Gastroesophageal sphincter (tissue), 4 donors: ENCODE measurements at regions not wholly inside any gene's neighbourhood (a gene's known extent, or its start where the extent isn't known, plus 50 kb on each side); places are given as distances from the start of the nearest gene placed in this dataset.

Source experiments
- ATAC-seq: fragments of 150-250 bp; one replicate; pipeline ENCODE4 v1.9.1; 2016; ENCODE audit warnings: mild to moderate bottlenecking, moderate library complexity
- H3K27ac ChIP-seq, 4 donors: fragments of 200-600 bp; sonication (generic) in 3 of 4; 1 replicate in 3 of 4; 2 replicates in 1 of 4; pipeline ENCODE4 v1.5.1; 2016 to 2019
- H3K27me3 ChIP-seq: fragments of 200-600 bp; sonication (generic); one replicate; pipeline ENCODE4 v1.5.1; 2019
- H3K36me3 ChIP-seq, 2 donors: fragments of 200-600 bp; sonication (generic); one replicate each; pipeline ENCODE4 v1.5.1; 2019; ENCODE audit warnings: control low read depth in 1 of 2
- H3K4me1 ChIP-seq, 3 donors: fragments of 200-600 bp; sonication (generic); 1 replicate in 2 of 3; 2 replicates in 1 of 3; pipeline ENCODE4 v1.5.1; 2016 to 2019; ENCODE audit warnings: control low read depth in 2 of 3
- H3K4me3 ChIP-seq, 2 donors: fragments of 200-600 bp; sonication (generic); one replicate each; pipeline ENCODE4 v1.5.1; 2019; ENCODE audit warnings: mild to moderate bottlenecking in 1 of 2, moderate library complexity in 1 of 2
- H3K9me3 ChIP-seq, 3 donors: fragments of 200-600 bp; sonication (generic); one replicate each; pipeline ENCODE4 v1.5.1; 2017 to 2019; ENCODE audit warnings: control low read depth in 2 of 3
- CTCF ChIP-seq, 4 experiments: fragments of 200-600 bp in 2 of 4; fragments of 450-650 bp in 2 of 4; sonication (generic) in 1 of 4; IDR thresholded peaks; one replicate each; pipeline ENCODE4 v1.5.1; 2017 to 2019; ENCODE audit warnings: antibody characterized with exemption in 4 of 4, mild to moderate bottlenecking in 2 of 4, moderate library complexity in 2 of 4
- EP300 ChIP-seq: sonication (generic); formaldehyde crosslinking; IDR thresholded peaks from one replicate; pipeline ENCODE4 v1.6.1; 2017; ENCODE audit warnings: antibody characterized with exemption, mild to moderate bottlenecking
- POLR2A ChIP-seq, 2 donors: fragments of 450-650 bp; IDR thresholded peaks; one replicate each; pipeline ENCODE4 v1.6.1; 2017; ENCODE audit warnings: antibody characterized with exemption in 2 of 2, mild to moderate bottlenecking in 2 of 2, moderate library complexity in 1 of 2
- POLR2AphosphoS5 ChIP-seq: sonication (generic); formaldehyde crosslinking; IDR thresholded peaks from one replicate; pipeline ENCODE4 v1.6.1; 2017; ENCODE audit warnings: antibody characterized with exemption
- WGBS, 2 donors: methylation state at CpG; one replicate each; pipeline ENCODE4 v1.1.5; 2018; ENCODE audit warnings: low coverage in 1 of 2; 5-methylcytosine and 5-hydroxymethylcytosine counted together

GRCh38 chr16:54361246-54361645 is 74.7 kb upstream of the IRX3 start:
- H3K36me3 ChIP-seq: no peaks in the 10 kb centered on the region

GRCh38 chr16:54360681-54361080 is 74.1 kb upstream of the IRX3 start:
- Histone ChIP-seq H3K9me3 (peaks cover 0 to 7% (median 0%) of the 10 kb centered on the region in 3 donors), H3K4me1 (no peaks in the 10 kb centered on the region), H3K36me3 (no peaks in the 10 kb centered on the region), H3K27me3 (peaks cover 83% of the 10 kb centered on the region), H3K27ac (no peak overlapping the region), H3K4me3 (no peak overlapping the region)
- no peak for TF ChIP-seq EP300
- no peak for TF ChIP-seq POLR2AphosphoS5
- TF ChIP-seq POLR2A (IDR thresholded peaks at IDR 0.05): no peak
- no peak for TF ChIP-seq CTCF (IDR thresholded peaks at IDR 0.05)
- WGBS, 2 donors: 25 to 41% methylated on average over 5 of the region's 5 CpGs
- ATAC-seq: no peak

More at GRCh38 chr16:54361246-54361645, 74.7 kb upstream of the IRX3 start:
- Histone ChIP-seq H3K9me3 (peaks cover 0 to 2% (median 0%) of the 10 kb centered on the region in 3 donors), H3K27ac (no peak overlapping the region), H3K27me3 (peaks cover 78% of the 10 kb centered on the region), H3K4me3 (no peak overlapping the region), H3K4me1 (no peaks in the 10 kb centered on the region)
- TF ChIP-seq POLR2AphosphoS5: no peak
- TF ChIP-seq EP300: no peak
- no peak for TF ChIP-seq CTCF (IDR thresholded peaks at IDR 0.05)
- TF ChIP-seq POLR2A (IDR thresholded peaks at IDR 0.05): no peak
- ATAC-seq: no peak
- 33 to 50% methylated on average over 1 of the region's 1 CpG for WGBS, 2 donors

- peaks cover 77% of the 10 kb centered on the region for H3K27me3 ChIP-seq
- H3K9me3 ChIP-seq: peaks cover 0 to 18% (median 0%) of the 10 kb centered on the region in 3 donors
- no peak overlapping the region for H3K4me3 ChIP-seq
- no peaks in the 10 kb centered on the region for H3K4me1 ChIP-seq
- no peak overlapping the region for H3K27ac ChIP-seq
- H3K36me3 ChIP-seq: no peaks in the 10 kb centered on the region
- WGBS, 2 donors: 52 to 61% methylated on average over 5 of the region's 5 CpGs
- TF ChIP-seq POLR2A (IDR thresholded peaks at IDR 0.05) (no peak), EP300 (no peak), POLR2AphosphoS5 (no peak), CTCF (IDR thresholded peaks at IDR 0.05) (no peak)
- ATAC-seq: no peak
These were observed 73.0 kb upstream of the IRX3 start for GRCh38 chr16:54359555-54359954.

GRCh38 chr16:54359081-54359480 is 72.5 kb upstream of the IRX3 start:
- Histone ChIP-seq H3K9me3 (peaks cover 0 to 23% (median 0%) of the 10 kb centered on the region in 3 donors), H3K4me3 (no peak overlapping the region), H3K27me3 (peaks cover 75% of the 10 kb centered on the region), H3K27ac (no peak overlapping the region), H3K4me1 (no peaks in the 10 kb centered on the region), H3K36me3 (no peaks in the 10 kb centered on the region)
- TF ChIP-seq POLR2AphosphoS5 (no peak), POLR2A (IDR thresholded peaks at IDR 0.05) (no peak), EP300 (no peak), CTCF (IDR thresholded peaks at IDR 0.05) (no peak)
- ATAC-seq: no peak
- WGBS, 2 donors: 66 to 100% methylated on average over 1 to 8 of the region's 9 CpGs

- Histone ChIP-seq H3K9me3 (peaks cover 0 to 33% (median 0%) of the 10 kb centered on the region in 3 donors), H3K36me3 (no peaks in the 10 kb centered on the region), H3K27ac (no peak overlapping the region), H3K4me1 (no peaks in the 10 kb centered on the region), H3K4me3 (no peak overlapping the region), H3K27me3 (peaks cover 66% of the 10 kb centered on the region)
- WGBS, 2 donors: 50 to 67% methylated on average over 1 of the region's 1 CpG
- no peak for ATAC-seq
- TF ChIP-seq POLR2A (IDR thresholded peaks at IDR 0.05) (no peak), EP300 (no peak), CTCF (IDR thresholded peaks at IDR 0.05) (no peak), POLR2AphosphoS5 (no peak)
These were observed 69.8 kb upstream of the IRX3 start for GRCh38 chr16:54356391-54356790.
